ENCODE measurements at regions not wholly inside any gene's neighbourhood (a gene's known extent, or its start where the extent isn't known, plus 50 kb on each side); places are given as distances from the start of the nearest gene placed in this dataset.

DNA sequence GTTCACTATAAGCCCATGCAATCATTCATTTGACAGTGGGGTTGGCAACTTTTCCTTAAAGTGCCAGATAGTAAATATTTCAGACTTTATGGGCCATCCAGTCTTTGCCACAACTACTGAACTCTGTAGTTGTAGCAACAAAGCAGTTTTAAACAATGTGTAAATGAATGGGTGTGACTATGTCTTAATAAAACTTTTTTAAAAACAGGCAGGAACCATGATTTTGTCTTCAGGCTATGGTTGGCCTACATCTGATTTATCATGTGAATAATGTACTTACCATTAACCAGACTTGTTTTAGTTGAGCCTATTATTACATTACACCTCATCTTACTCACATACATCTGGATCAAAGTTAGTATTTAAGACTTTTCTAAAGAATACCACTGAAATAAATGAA is 361.6 kb downstream of the GABRG2 start:
- H3K36me3 ChIP-seq (ENCODE audit: control insufficient read depth, insufficient read depth, low read length), result no peaks in the 10 kb centered on the region
- TF ChIP-seq, protein P1, sequence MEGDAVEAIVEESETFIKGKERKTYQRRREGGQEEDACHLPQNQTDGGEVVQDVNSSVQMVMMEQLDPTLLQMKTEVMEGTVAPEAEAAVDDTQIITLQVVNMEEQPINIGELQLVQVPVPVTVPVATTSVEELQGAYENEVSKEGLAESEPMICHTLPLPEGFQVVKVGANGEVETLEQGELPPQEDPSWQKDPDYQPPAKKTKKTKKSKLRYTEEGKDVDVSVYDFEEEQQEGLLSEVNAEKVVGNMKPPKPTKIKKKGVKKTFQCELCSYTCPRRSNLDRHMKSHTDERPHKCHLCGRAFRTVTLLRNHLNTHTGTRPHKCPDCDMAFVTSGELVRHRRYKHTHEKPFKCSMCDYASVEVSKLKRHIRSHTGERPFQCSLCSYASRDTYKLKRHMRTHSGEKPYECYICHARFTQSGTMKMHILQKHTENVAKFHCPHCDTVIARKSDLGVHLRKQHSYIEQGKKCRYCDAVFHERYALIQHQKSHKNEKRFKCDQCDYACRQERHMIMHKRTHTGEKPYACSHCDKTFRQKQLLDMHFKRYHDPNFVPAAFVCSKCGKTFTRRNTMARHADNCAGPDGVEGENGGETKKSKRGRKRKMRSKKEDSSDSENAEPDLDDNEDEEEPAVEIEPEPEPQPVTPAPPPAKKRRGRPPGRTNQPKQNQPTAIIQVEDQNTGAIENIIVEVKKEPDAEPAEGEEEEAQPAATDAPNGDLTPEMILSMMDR (IDR thresholded peaks at IDR 0.05; ENCODE audit: insufficient read depth, low read length, poor library complexity, severe bottlenecking), result no peak
- DNase-seq (ENCODE audit: low read depth), result no peak
- H3K4me3 ChIP-seq (ENCODE audit: low read depth, low read length), result no peak overlapping the region
- H3K27me3 ChIP-seq (ENCODE audit: control insufficient read depth, insufficient read depth, low read length), result no peaks in the 10 kb centered on the region

DNA sequence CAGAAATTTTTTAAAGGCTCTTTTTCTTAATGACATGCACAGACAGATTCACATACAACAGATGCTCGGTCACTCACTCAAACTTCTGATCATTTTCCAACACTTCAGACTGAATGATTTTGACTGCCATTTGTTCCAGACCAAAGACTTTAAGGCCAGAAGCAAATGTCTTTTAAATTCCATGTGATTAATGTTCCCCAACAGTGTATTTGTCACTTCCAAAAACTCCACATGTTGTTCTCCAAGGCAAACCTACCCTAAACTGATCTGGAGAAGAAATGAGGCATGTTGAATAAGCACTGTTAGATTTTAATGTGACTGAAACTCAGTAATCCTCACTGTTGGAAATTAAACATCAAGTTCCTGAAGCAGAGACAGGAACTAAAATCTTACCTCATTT is 366.7 kb downstream of the GABRG2 start:
- no peaks in the 10 kb centered on the region for H3K36me3 ChIP-seq (ENCODE audit: control insufficient read depth, insufficient read depth, low read length)
- no peak overlapping the region for H3K4me3 ChIP-seq (ENCODE audit: low read depth, low read length)
- DNase-seq (ENCODE audit: low read depth), result peak; percentile 47
- TF ChIP-seq, protein P1 (IDR thresholded peaks at IDR 0.05; ENCODE audit: insufficient read depth, low read length, poor library complexity, severe bottlenecking), result no peak
- H3K27me3 ChIP-seq (ENCODE audit: control insufficient read depth, insufficient read depth, low read length), result no peaks in the 10 kb centered on the region

DNA sequence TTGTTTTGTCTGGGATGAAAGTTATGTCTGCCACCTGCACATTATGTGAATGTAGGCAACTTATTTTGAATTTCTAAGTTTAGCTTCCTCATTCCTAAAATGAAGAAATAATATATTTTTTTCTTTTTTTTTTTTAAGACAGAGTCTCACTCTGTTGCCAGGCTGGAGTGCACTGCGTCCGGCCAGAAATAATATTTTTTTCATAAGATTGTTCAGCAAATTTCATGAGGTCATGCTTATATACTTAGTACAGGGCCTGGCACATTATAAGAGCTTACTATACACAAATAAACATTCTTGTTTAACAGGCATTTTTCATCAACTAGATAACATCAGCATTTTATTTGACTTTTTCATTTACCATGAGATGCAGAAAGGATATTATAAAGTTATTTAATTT is 368.5 kb downstream of the GABRG2 start:
- TF ChIP-seq, protein P1 (IDR thresholded peaks at IDR 0.05; ENCODE audit: insufficient read depth, low read length, poor library complexity, severe bottlenecking), result no peak

DNA sequence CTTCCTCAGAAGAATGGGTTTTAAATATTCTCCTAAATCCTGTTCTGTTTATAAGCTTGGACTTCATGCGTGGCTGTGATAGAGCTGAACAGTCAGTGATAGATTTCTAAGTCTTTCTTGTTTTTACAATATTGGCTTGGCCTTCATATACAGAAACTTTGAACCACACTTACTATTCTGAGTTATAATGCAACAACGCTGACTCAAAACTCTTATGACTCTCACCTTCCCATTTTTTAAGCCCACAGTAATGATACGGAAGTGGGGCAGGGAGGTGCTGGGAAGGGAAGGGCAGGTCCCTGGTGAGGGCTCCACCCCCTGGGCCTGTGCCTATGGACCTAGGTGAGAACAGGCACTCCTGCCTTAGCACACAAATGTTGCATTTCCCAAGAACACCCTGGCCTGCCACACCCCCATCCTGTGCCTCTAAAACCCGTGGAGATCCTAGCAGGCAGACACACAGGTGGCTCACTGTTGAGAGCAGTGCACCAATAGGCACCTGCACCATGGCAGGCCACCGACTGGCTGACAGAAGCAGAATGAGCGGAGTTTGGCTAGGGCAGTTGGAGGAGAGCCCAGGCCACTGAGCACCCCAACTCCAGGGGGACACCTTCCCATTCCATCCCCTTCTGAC is 376.7 kb downstream of the GABRG2 start:
- H3K27me3 ChIP-seq (ENCODE audit: control insufficient read depth, insufficient read depth, low read length), result no peaks in the 10 kb centered on the region
- H3K4me3 ChIP-seq (ENCODE audit: low read depth, low read length), result no peak overlapping the region
- no peak for DNase-seq (ENCODE audit: low read depth)
- H3K36me3 ChIP-seq (ENCODE audit: control insufficient read depth, insufficient read depth, low read length), result no peaks in the 10 kb centered on the region
- TF ChIP-seq, protein P1 (IDR thresholded peaks at IDR 0.05; ENCODE audit: insufficient read depth, low read length, poor library complexity, severe bottlenecking), result no peak

More for the DNA sequence above, 368.5 kb downstream of the GABRG2 start:
- DNase-seq (ENCODE audit: low read depth), result no peak
- no peak overlapping the region for H3K4me3 ChIP-seq (ENCODE audit: low read depth, low read length)
- no peaks in the 10 kb centered on the region for H3K36me3 ChIP-seq (ENCODE audit: control insufficient read depth, insufficient read depth, low read length)
- H3K27me3 ChIP-seq (ENCODE audit: control insufficient read depth, insufficient read depth, low read length), result no peaks in the 10 kb centered on the region

DNA sequence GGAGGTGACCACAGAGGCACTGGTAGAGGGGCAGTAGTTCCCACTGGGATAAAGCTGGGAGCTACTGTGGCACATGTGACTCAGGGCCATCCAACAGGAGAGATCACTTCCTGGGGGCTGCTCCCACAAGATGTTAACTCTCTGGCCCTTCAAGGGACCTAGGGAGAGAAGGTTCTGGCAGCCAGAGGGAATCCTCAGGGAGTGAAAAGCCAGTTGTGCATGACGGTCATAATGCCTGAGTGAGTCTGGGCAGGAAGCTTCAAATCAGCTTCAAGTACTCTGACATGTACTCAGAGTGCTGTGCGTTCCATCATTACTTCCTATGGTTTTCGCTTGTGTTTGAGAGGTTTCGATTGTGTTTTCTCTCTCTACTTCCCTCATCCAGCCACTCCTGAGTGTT is 388.5 kb downstream of the GABRG2 start:
- TF ChIP-seq, protein P1 (IDR thresholded peaks at IDR 0.05; ENCODE audit: insufficient read depth, low read length, poor library complexity, severe bottlenecking), result no peak

DNA sequence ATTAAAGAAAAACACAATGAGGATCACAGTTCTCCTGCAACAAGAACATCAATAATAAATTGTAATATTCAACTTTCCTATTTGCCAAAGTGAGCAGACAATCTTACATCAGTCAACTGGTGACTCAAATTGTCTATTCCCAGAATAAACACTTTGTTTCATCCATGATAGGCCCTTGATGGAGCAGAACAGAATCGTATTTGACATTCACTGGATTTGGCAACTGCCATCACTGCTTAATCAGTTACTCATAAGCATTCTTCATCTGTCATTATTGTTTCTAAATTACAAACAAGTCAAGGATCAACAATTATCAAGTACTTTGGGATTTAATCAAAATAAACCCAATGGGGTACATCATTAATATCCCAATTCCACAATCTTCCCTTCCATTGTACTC is 398.4 kb downstream of the GABRG2 start:
- TF ChIP-seq, protein P1 (IDR thresholded peaks at IDR 0.05; ENCODE audit: insufficient read depth, low read length, poor library complexity, severe bottlenecking), result no peak
- H3K4me3 ChIP-seq (ENCODE audit: low read depth, low read length), result no peak overlapping the region
- no peaks in the 10 kb centered on the region for H3K36me3 ChIP-seq (ENCODE audit: control insufficient read depth, insufficient read depth, low read length)
- H3K27me3 ChIP-seq (ENCODE audit: control insufficient read depth, insufficient read depth, low read length), result no peaks in the 10 kb centered on the region
- DNase-seq (ENCODE audit: low read depth), result no peak

More for the DNA sequence above, 388.5 kb downstream of the GABRG2 start:
- Histone ChIP-seq H3K36me3 (ENCODE audit: control insufficient read depth, insufficient read depth, low read length) (no peaks in the 10 kb centered on the region), H3K27me3 (ENCODE audit: control insufficient read depth, insufficient read depth, low read length) (no peaks in the 10 kb centered on the region), H3K4me3 (ENCODE audit: low read depth, low read length) (no peak overlapping the region)
- no peak for DNase-seq (ENCODE audit: low read depth)
